ENCODE measurements at regions not wholly inside any gene's neighbourhood (a gene's known extent, or its start where the extent isn't known, plus 50 kb on each side); places are given as distances from the start of the nearest gene placed in this dataset.

DNA sequence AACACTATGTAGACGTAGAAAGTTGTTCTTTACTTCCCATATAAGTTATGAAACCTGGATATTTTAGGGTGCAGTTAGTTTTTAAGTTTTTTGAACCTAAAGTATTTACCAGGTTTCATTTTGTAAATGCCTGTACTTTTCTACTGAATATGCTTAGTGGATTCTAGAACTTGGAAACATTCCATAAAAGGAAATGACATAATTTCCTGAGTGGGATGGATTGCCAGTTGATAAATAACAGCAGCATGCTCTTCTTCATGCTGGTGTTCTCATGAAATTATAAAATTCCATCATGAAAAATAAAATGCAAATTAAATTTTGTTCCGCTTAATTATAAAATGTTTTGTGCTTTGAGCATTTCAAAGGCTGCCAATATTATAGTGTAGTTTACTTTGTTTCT lies 362.2 kb upstream of the PCDH20 start:
- no peaks in the 10 kb centered on the region for H3K36me3 ChIP-seq (ENCODE audit: control insufficient read depth, insufficient read depth, low read length)
- no peak overlapping the region for H3K27ac ChIP-seq (ENCODE audit: insufficient read depth, low read length, poor library complexity, severe bottlenecking)
- no peak for DNase-seq
- no peaks in the 10 kb centered on the region for H3K9me3 ChIP-seq (ENCODE audit: control insufficient read depth, low read length)
- H3K4me1 ChIP-seq (ENCODE audit: control insufficient read depth, insufficient read depth, low read length, poor library complexity, severe bottlenecking) = no peaks in the 10 kb centered on the region
- H3K4me3 ChIP-seq (ENCODE audit: insufficient read depth, low read depth, low read length, poor library complexity, severe bottlenecking) = no peak overlapping the region
- H3K27me3 ChIP-seq (replicated peaks; ENCODE audit: control insufficient read depth, insufficient read depth, low read length, poor library complexity, severe bottlenecking) = no peaks in the 10 kb centered on the region

DNA sequence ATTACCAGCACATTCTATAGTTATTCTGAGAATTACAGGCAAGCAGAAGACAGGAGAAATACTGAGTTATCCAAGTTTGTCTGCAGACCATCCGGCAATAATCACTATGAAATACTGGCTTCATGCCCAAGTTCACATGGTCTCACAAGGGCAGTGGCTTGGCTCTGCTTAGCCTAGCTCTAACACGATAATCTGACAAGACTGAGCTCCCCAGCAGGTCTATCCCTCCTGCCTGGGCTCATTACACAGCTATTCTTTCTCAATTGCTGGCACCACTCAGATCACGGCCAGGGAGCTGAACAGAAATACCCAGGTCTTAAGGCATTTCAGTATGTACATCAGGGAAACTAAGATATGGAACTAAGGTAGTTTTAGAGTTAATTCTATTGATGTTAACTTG lies 361.6 kb upstream of the PCDH20 start:
- Histone ChIP-seq H3K9me3 (ENCODE audit: control insufficient read depth, low read length) (no peaks in the 10 kb centered on the region), H3K36me3 (ENCODE audit: control insufficient read depth, insufficient read depth, low read length) (no peaks in the 10 kb centered on the region), H3K27me3 (replicated peaks; ENCODE audit: control insufficient read depth, insufficient read depth, low read length, poor library complexity, severe bottlenecking) (no peaks in the 10 kb centered on the region), H3K4me1 (ENCODE audit: control insufficient read depth, insufficient read depth, low read length, poor library complexity, severe bottlenecking) (no peaks in the 10 kb centered on the region), H3K27ac (ENCODE audit: insufficient read depth, low read length, poor library complexity, severe bottlenecking) (no peak overlapping the region), H3K4me3 (ENCODE audit: insufficient read depth, low read depth, low read length, poor library complexity, severe bottlenecking) (no peak overlapping the region)
- no peak for DNase-seq

DNA sequence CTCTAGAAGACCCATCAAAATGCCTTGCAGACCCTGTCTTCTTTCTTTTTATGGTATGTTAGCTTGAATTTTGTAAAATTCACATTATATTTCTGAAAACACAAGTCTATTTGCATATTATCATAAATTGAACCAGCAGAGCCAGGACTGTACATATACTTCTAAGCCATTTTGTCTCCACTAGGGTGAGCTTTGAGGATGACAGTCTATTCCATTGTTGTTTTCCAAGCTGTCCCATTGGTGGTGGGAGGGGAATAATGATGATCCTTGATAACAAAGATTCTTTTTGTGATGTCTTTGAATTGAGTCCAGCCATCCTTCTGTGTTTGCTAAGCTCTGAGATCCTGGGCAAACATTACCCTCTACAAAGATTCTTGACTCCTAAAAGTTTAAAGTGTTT lies 359.3 kb upstream of the PCDH20 start:
- Histone ChIP-seq H3K27me3 (replicated peaks; ENCODE audit: control insufficient read depth, insufficient read depth, low read length, poor library complexity, severe bottlenecking) (no peaks in the 10 kb centered on the region), H3K27ac (ENCODE audit: insufficient read depth, low read length, poor library complexity, severe bottlenecking) (no peak overlapping the region), H3K9me3 (ENCODE audit: control insufficient read depth, low read length) (no peaks in the 10 kb centered on the region), H3K4me3 (ENCODE audit: insufficient read depth, low read depth, low read length, poor library complexity, severe bottlenecking) (no peak overlapping the region), H3K4me1 (ENCODE audit: control insufficient read depth, insufficient read depth, low read length, poor library complexity, severe bottlenecking) (no peaks in the 10 kb centered on the region), H3K36me3 (ENCODE audit: control insufficient read depth, insufficient read depth, low read length) (no peaks in the 10 kb centered on the region)
- DNase-seq = no peak

DNA sequence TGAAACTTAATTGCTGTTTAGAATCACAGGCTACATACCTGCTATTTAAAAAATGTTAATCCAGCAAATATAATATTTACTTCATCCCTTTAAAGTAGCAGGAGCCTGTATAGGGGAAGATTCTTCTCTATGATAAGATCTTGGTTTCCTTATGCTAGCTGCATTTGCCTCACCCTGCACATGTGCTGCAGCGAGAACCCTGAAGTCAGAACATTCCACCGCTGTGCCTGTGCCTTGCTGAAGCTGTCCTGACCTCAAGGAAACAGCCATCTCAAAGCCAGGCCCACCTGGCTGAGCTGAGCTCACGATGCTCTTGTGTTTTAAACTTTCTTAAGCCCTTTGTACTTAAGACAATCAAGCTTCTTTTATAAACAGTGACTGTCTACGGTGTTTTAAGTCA lies 355.0 kb upstream of the PCDH20 start:
- Histone ChIP-seq H3K36me3 (ENCODE audit: control insufficient read depth, insufficient read depth, low read length) (no peaks in the 10 kb centered on the region), H3K27ac (ENCODE audit: insufficient read depth, low read length, poor library complexity, severe bottlenecking) (no peak overlapping the region), H3K4me1 (ENCODE audit: control insufficient read depth, insufficient read depth, low read length, poor library complexity, severe bottlenecking) (no peaks in the 10 kb centered on the region), H3K4me3 (ENCODE audit: insufficient read depth, low read depth, low read length, poor library complexity, severe bottlenecking) (no peak overlapping the region), H3K9me3 (ENCODE audit: control insufficient read depth, low read length) (no peaks in the 10 kb centered on the region), H3K27me3 (replicated peaks; ENCODE audit: control insufficient read depth, insufficient read depth, low read length, poor library complexity, severe bottlenecking) (no peaks in the 10 kb centered on the region)
- DNase-seq = no peak

DNA sequence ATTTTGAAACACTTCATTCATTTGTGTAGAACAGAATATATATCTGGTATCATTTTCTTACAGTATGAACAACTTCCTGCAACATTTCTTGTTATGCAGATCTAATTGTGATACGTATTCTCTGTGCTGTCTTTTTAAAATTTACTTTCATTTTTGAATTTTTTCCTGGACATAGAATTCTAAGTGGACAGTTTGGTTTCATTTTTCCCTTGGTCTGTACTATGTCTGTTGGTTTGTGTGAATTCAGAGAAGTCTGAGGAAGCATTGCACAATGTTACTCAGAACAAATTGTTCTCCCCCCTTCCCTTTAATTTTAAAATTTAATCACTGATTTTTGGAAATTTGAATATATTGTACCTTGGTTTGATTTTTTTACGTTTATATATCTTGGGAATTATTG lies 352.5 kb upstream of the PCDH20 start:
- Histone ChIP-seq H3K4me1 (ENCODE audit: control insufficient read depth, insufficient read depth, low read length, poor library complexity, severe bottlenecking) (no peaks in the 10 kb centered on the region), H3K27me3 (replicated peaks; ENCODE audit: control insufficient read depth, insufficient read depth, low read length, poor library complexity, severe bottlenecking) (no peaks in the 10 kb centered on the region), H3K4me3 (ENCODE audit: insufficient read depth, low read depth, low read length, poor library complexity, severe bottlenecking) (no peak overlapping the region), H3K9me3 (ENCODE audit: control insufficient read depth, low read length) (no peaks in the 10 kb centered on the region), H3K36me3 (ENCODE audit: control insufficient read depth, insufficient read depth, low read length) (no peaks in the 10 kb centered on the region), H3K27ac (ENCODE audit: insufficient read depth, low read length, poor library complexity, severe bottlenecking) (no peak overlapping the region)
- DNase-seq = no peak

DNA sequence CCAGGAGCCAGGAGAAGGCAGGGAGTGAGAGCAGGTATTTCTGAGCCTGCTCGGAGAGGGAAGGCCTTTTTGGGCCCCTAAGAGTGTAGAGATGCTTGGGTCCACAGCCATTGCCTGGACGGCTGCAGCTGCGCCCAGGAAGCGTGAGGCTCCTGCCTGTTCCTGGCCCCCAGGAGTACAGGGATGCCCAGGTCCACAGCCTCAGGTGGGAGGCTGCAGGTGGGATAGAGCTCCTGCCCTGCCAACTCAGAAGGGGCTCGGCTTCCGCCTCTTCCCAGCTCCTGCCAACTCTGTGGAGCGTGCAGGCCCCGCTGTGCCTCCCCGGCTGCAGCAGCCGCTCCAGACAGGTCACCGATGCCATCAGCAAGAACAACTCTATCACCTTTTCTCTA lies 351.0 kb upstream of the PCDH20 start:
- Histone ChIP-seq H3K4me1 (ENCODE audit: control insufficient read depth, insufficient read depth, low read length, poor library complexity, severe bottlenecking) (no peaks in the 10 kb centered on the region), H3K27ac (ENCODE audit: insufficient read depth, low read length, poor library complexity, severe bottlenecking) (no peak overlapping the region), H3K36me3 (ENCODE audit: control insufficient read depth, insufficient read depth, low read length) (no peaks in the 10 kb centered on the region)

DNA sequence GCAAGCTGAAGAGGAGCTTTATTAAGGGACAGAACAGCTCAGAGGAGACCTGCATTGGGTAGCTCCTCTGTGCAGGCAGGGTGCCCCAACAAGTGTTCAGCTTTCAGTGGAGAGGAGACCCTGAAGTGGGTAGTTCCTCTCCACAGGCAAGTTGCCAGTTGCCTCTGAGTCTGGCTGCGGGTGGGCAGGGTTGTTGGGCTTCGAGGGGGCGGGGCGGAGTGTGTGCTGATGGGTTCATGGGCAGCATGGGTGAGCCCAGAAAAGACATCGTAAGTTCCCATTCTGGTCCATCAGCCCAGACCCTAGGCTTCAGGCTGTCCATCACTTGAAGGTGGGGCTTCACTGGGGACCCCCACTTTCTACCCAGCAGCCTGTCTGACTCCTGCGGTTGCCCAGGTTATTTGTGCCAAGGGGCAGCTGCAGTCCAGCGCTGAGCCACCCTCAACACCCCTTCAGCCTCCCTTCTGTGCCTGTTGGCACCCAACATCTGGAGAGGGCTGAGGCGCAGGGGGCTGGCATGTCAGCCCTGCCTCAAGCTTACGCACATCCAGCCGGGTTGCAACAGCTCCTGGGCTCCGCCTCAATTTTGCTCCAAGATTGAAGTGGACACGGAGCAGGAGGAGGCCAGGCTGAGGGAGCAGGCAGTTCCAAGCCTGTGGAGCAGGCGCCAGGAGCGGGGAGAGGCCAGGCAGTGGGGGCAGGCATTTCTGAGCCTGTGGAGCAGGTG lies 350.5 kb upstream of the PCDH20 start:
- no peaks in the 10 kb centered on the region for H3K36me3 ChIP-seq (ENCODE audit: control insufficient read depth, insufficient read depth, low read length)
- DNase-seq = no peak
- H3K4me1 ChIP-seq (ENCODE audit: control insufficient read depth, insufficient read depth, low read length, poor library complexity, severe bottlenecking) = no peaks in the 10 kb centered on the region
- H3K27ac ChIP-seq (ENCODE audit: insufficient read depth, low read length, poor library complexity, severe bottlenecking) = no peak overlapping the region
- H3K9me3 ChIP-seq (ENCODE audit: control insufficient read depth, low read length) = no peaks in the 10 kb centered on the region
- no peaks in the 10 kb centered on the region for H3K27me3 ChIP-seq (replicated peaks; ENCODE audit: control insufficient read depth, insufficient read depth, low read length, poor library complexity, severe bottlenecking)
- no peak overlapping the region for H3K4me3 ChIP-seq (ENCODE audit: insufficient read depth, low read depth, low read length, poor library complexity, severe bottlenecking)

More for the DNA sequence above, 351.0 kb upstream of the PCDH20 start:
- DNase-seq = no peak
- no peaks in the 10 kb centered on the region for H3K27me3 ChIP-seq (replicated peaks; ENCODE audit: control insufficient read depth, insufficient read depth, low read length, poor library complexity, severe bottlenecking)
- no peak overlapping the region for H3K4me3 ChIP-seq (ENCODE audit: insufficient read depth, low read depth, low read length, poor library complexity, severe bottlenecking)
- no peaks in the 10 kb centered on the region for H3K9me3 ChIP-seq (ENCODE audit: control insufficient read depth, low read length)

DNA sequence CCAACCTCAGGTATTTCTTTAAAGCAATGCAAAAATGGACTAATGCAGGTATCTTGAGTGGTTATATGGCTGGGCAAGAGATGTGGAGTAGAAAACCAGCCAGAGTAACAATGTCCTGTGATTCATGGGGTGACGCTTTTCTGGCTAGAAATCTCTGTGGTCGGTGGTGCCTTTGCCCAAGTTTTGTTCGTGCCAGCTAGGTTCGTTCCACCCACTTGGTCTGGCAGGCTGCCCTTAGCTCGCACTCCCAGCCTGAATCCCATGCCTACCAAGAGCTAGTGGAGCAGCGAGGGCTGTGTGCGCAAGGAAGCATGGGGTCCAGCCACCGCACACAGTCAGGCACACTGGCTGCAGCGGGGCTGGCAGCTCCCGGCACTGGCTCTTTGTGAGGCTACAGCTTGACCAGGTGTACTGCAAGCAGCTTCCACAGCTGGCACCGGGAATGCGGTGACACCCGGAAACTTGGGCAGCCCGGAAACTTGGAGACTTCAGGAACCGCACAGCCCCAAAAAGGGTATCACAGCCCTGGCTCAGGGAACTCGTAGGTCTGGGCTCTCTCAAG lies 349.6 kb upstream of the PCDH20 start:
- H3K27me3 ChIP-seq (replicated peaks; ENCODE audit: control insufficient read depth, insufficient read depth, low read length, poor library complexity, severe bottlenecking) = no peaks in the 10 kb centered on the region
- H3K4me1 ChIP-seq (ENCODE audit: control insufficient read depth, insufficient read depth, low read length, poor library complexity, severe bottlenecking) = no peaks in the 10 kb centered on the region
- no peak overlapping the region for H3K4me3 ChIP-seq (ENCODE audit: insufficient read depth, low read depth, low read length, poor library complexity, severe bottlenecking)
- DNase-seq = no peak
- no peaks in the 10 kb centered on the region for H3K36me3 ChIP-seq (ENCODE audit: control insufficient read depth, insufficient read depth, low read length)
- H3K9me3 ChIP-seq (ENCODE audit: control insufficient read depth, low read length) = no peaks in the 10 kb centered on the region
- H3K27ac ChIP-seq (ENCODE audit: insufficient read depth, low read length, poor library complexity, severe bottlenecking) = no peak overlapping the region

DNA sequence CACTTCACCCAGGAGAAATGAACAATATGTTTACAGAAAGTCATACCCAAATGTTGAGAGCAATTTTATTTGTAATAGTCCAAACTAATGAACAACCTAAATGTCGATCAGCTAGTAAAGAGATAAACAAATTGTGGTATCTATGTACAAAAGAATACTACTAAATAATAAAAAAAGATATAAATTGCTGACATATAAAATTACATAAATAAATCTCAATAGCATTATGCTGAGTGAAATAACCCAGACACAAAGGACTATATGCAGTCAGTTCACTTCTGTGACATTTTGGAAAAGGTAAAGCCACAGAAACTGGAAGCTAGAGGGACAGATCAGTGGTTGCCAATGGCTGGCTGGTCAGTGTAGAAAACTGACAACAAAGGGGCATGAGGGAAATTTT lies 346.0 kb upstream of the PCDH20 start:
- no peaks in the 10 kb centered on the region for H3K36me3 ChIP-seq (ENCODE audit: control insufficient read depth, insufficient read depth, low read length)
- no peak for DNase-seq
- no peaks in the 10 kb centered on the region for H3K27me3 ChIP-seq (replicated peaks; ENCODE audit: control insufficient read depth, insufficient read depth, low read length, poor library complexity, severe bottlenecking)
- H3K4me3 ChIP-seq (ENCODE audit: insufficient read depth, low read depth, low read length, poor library complexity, severe bottlenecking) = no peak overlapping the region
- no peak overlapping the region for H3K27ac ChIP-seq (ENCODE audit: insufficient read depth, low read length, poor library complexity, severe bottlenecking)
- H3K4me1 ChIP-seq (ENCODE audit: control insufficient read depth, insufficient read depth, low read length, poor library complexity, severe bottlenecking) = no peaks in the 10 kb centered on the region
- no peaks in the 10 kb centered on the region for H3K9me3 ChIP-seq (ENCODE audit: control insufficient read depth, low read length)

DNA sequence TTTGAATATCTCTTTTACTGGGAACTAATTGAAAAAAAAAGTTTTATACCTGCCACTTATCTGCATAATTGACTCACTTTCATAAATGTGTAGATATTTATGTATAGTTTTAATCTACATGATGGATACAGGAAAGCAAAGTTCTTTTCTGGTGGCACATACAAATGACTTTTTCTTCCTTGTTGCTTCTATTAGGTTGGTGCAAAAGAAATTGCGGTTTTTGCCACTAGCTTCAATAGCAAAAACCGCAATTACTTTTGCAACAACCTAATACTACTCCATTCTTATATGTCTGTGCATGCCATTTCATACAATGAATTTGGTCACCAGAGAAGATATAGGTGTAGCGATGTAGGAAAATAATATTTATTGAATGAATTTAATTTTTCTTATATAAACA lies 344.5 kb upstream of the PCDH20 start:
- H3K4me1 ChIP-seq (ENCODE audit: control insufficient read depth, insufficient read depth, low read length, poor library complexity, severe bottlenecking) = no peaks in the 10 kb centered on the region
- no peaks in the 10 kb centered on the region for H3K27me3 ChIP-seq (replicated peaks; ENCODE audit: control insufficient read depth, insufficient read depth, low read length, poor library complexity, severe bottlenecking)
- no peak overlapping the region for H3K27ac ChIP-seq (ENCODE audit: insufficient read depth, low read length, poor library complexity, severe bottlenecking)
- H3K36me3 ChIP-seq (ENCODE audit: control insufficient read depth, insufficient read depth, low read length) = no peaks in the 10 kb centered on the region
- DNase-seq = no peak
- H3K9me3 ChIP-seq (ENCODE audit: control insufficient read depth, low read length) = no peaks in the 10 kb centered on the region
- H3K4me3 ChIP-seq (ENCODE audit: insufficient read depth, low read depth, low read length, poor library complexity, severe bottlenecking) = no peak overlapping the region

All from effector memory CD4-positive, alpha-beta T cell (primary cell).